ENCODE measurements at regions not wholly inside any gene's neighbourhood (a gene's known extent, or its start where the extent isn't known, plus 50 kb on each side); places are given as distances from the start of the nearest gene placed in this dataset.
"Not testable (repeated sequence)": the region's sequence is repeated elsewhere in the genome, so short reads cannot be mapped to it uniquely, and the experiment has no call there.

- TF ChIP-seq CTCF (conservative IDR thresholded peaks at IDR 0.05; ENCODE audit: control insufficient read depth, insufficient read depth, low read depth, low read length), result no peak
- no peak overlapping the region for H3K4me3 ChIP-seq (ENCODE audit: control insufficient read depth, low read depth, low read length)
- DNase-seq (ENCODE audit: low read depth), result no peak
Observed at GRCh38 chr4:57736781-57737180, 626.6 kb upstream of the IGFBP7 start.

- H3K4me3 ChIP-seq (ENCODE audit: control insufficient read depth, low read depth, low read length), result no peak overlapping the region
- no peak for DNase-seq (ENCODE audit: low read depth)
- TF ChIP-seq CTCF (conservative IDR thresholded peaks at IDR 0.05; ENCODE audit: control insufficient read depth, insufficient read depth, low read depth, low read length), result no peak
Observed at GRCh38 chr4:57734104-57734670, 624.0 kb upstream of the IGFBP7 start.

- H3K4me3 ChIP-seq (ENCODE audit: control insufficient read depth, low read depth, low read length); DNase-seq (ENCODE audit: low read depth): not testable (repeated sequence)
Observed at GRCh38 chr4:57729775-57730570, 619.8 kb upstream of the IGFBP7 start.

- H3K4me3 ChIP-seq (ENCODE audit: control insufficient read depth, low read depth, low read length), result no peak overlapping the region
- TF ChIP-seq CTCF (conservative IDR thresholded peaks at IDR 0.05; ENCODE audit: control insufficient read depth, insufficient read depth, low read depth, low read length), result no peak
- DNase-seq (ENCODE audit: low read depth), result no peak
Observed at GRCh38 chr4:57726154-57726553, 616.0 kb upstream of the IGFBP7 start.

- no peak for DNase-seq (ENCODE audit: low read depth)
- no peak for TF ChIP-seq CTCF (conservative IDR thresholded peaks at IDR 0.05; ENCODE audit: control insufficient read depth, insufficient read depth, low read depth, low read length)
- no peak overlapping the region for H3K4me3 ChIP-seq (ENCODE audit: control insufficient read depth, low read depth, low read length)
Observed at GRCh38 chr4:57719456-57719855, 609.3 kb upstream of the IGFBP7 start.

GRCh38 chr4:57714313-57714712 is 604.1 kb upstream of the IGFBP7 start:
- DNase-seq (ENCODE audit: low read depth), result not testable (repeated sequence)

GRCh38 chr4:57710053-57710452 is 599.9 kb upstream of the IGFBP7 start:
- TF ChIP-seq CTCF (conservative IDR thresholded peaks at IDR 0.05; ENCODE audit: control insufficient read depth, insufficient read depth, low read depth, low read length), result no peak
- H3K4me3 ChIP-seq (ENCODE audit: control insufficient read depth, low read depth, low read length), result no peak overlapping the region
- DNase-seq (ENCODE audit: low read depth), result no peak

More at GRCh38 chr4:57714313-57714712, 604.1 kb upstream of the IGFBP7 start:
- not testable (repeated sequence) for H3K4me3 ChIP-seq (ENCODE audit: control insufficient read depth, low read depth, low read length)
